PC-3 (cell line): ENCODE measurements at regions not wholly inside any gene's neighbourhood (a gene's known extent, or its start where the extent isn't known, plus 50 kb on each side); places are given as distances from the start of the nearest gene placed in this dataset.

Experiments used
- ATAC-seq: fragments of 200-7000 bp; cut with Tn5 transposase; 2 replicates; pipeline ENCODE4 v1.9.1; 2020; ENCODE audit warnings: mild to moderate bottlenecking, moderate library complexity
- BruUV-seq: library from RNA; stranded (reverse); fragments of 400-500 nt; replicated peaks from 2 replicates; lab custom pipeline; 2021; lab: Mats Ljungman, UMichigan
- CTCF ChIA-PET: fragments of 300-600 bp; sonication (Branson Sonifier 250); formaldehyde crosslinking; loops from one replicate; lab custom pipeline; 2022; ENCODE audit warnings: antibody characterized with exemption; lab: Charles Lee
- POLR2A ChIA-PET: fragments of 300-600 bp; sonication (Branson Sonifier 250); formaldehyde crosslinking; loops from one replicate; lab custom pipeline; 2022; ENCODE audit warnings: antibody characterized with exemption; ENCODE audit not compliant: unreplicated experiment; lab: Charles Lee
- DNase-seq: peaks from one replicate; pipeline ENCODE4 v3.0.0-alpha.2; 2015
- H2AFZ ChIP-seq: fragments of 300-600 bp; sonication (generic); 2 replicates; pipeline ENCODE4 v1.6.0; 2016; ENCODE audit warnings: antibody characterized with exemption, low read length
- H3F3A ChIP-seq: fragments of 300-600 bp; sonication (generic); one replicate; pipeline ENCODE4 v1.6.0; 2017; ENCODE audit warnings: antibody characterized with exemption, low read length, control low read depth, mild to moderate bottlenecking; ENCODE audit not compliant: unreplicated experiment
- H3K27ac ChIP-seq: fragments of 300-600 bp; sonication (generic); 2 replicates; pipeline ENCODE4 v1.5.1; 2016; ENCODE audit warnings: mild to moderate bottlenecking, low read length
- H3K27me3 ChIP-seq: fragments of 300-600 bp; sonication (generic); 2 replicates; pipeline ENCODE4 v1.6.1; 2016; ENCODE audit warnings: low read length, mixed read lengths
- H3K36me3 ChIP-seq: fragments of 300-600 bp; sonication (generic); 2 replicates; pipeline ENCODE4 v1.6.1; 2016; ENCODE audit warnings: low read depth, mixed run types, low read length, mixed read lengths
- H3K4me1 ChIP-seq: fragments of 300-600 bp; sonication (generic); 2 replicates; pipeline ENCODE4 v1.5.1; 2016; ENCODE audit warnings: low read length; ENCODE audit not compliant: insufficient read depth
- H3K4me2 ChIP-seq: fragments of 300-600 bp; sonication (generic); 2 replicates; pipeline ENCODE4 v1.6.0; 2016; ENCODE audit warnings: low read length
- H3K4me3 ChIP-seq: fragments of 300-600 bp; sonication (generic); 2 replicates; pipeline ENCODE4 v1.5.1; 2016; ENCODE audit warnings: mild to moderate bottlenecking, low read length, mixed read lengths
- H3K79me2 ChIP-seq: fragments of 300-600 bp; sonication (generic); 2 replicates; pipeline ENCODE4 v1.6.1; 2017; ENCODE audit warnings: low read length, mixed read lengths
- H3K9ac ChIP-seq: fragments of 300-600 bp; sonication (generic); 2 replicates; pipeline ENCODE4 v1.6.0; 2016; ENCODE audit warnings: mild to moderate bottlenecking, low read length
- H3K9me2 ChIP-seq: fragments of 300-600 bp; sonication (generic); replicated peaks from 2 replicates; pipeline ENCODE4 v1.6.1; 2016; ENCODE audit warnings: mixed run types, low read length, mixed read lengths
- H3K9me3 ChIP-seq: fragments of 300-600 bp; sonication (generic); 2 replicates; pipeline ENCODE4 v1.6.1; 2016; ENCODE audit warnings: low read length, mixed read lengths
- H4K20me1 ChIP-seq: fragments of 300-600 bp; sonication (generic); 2 replicates; pipeline ENCODE4 v1.6.1; 2016; ENCODE audit warnings: low read length, mixed read lengths
- CTCF ChIP-seq: fragments of 300-600 bp; sonication (generic); conservative IDR thresholded peaks from 2 replicates; pipeline ENCODE4 v1.5.1; 2017; ENCODE audit warnings: antibody characterized with exemption, low read depth, mild to moderate bottlenecking, low read length
- EZH2 ChIP-seq: fragments of 300-600 bp; sonication (generic); IDR thresholded peaks from one replicate; pipeline ENCODE4 v1.6.1; 2017; ENCODE audit warnings: antibody characterized with exemption, mild to moderate bottlenecking, low read length; ENCODE audit not compliant: unreplicated experiment
- EZH2phosphoT487 ChIP-seq: fragments of 300-600 bp; sonication (generic); IDR thresholded peaks from 2 replicates; pipeline ENCODE4 v1.6.1; 2018; ENCODE audit warnings: mild to moderate bottlenecking, antibody characterized with exemption, low read length, borderline replicate concordance
- intact Hi-C: fragments of 100-400 bp; cut with micrococcal nuclease; formaldehyde crosslinking; loops from 2 replicates; pipeline ENCODE4 v1.9.0; 2023

- intact Hi-C loops = no loop called here
- Histone ChIP-seq H3K36me3 (no peaks in the 10 kb centered on the region), H3K9me2 (no peaks in the 10 kb centered on the region), H3K79me2 (no peaks in the 10 kb centered on the region), H3K27ac (no peak overlapping the region), H3K9ac (no peak overlapping the region), H3K4me2 (no peak overlapping the region), H3K4me1 (no peaks in the 10 kb centered on the region), H3K27me3 (no peaks in the 10 kb centered on the region; the same call in 1 of the 2 replicates), H2AFZ (no peak overlapping the region), H3K4me3 (no peak overlapping the region), H3K9me3 (no peaks in the 10 kb centered on the region), H4K20me1 (no peaks in the 10 kb centered on the region), H3F3A (no peaks in the 10 kb centered on the region)
- CTCF ChIA-PET = no interaction called here
- no peak for TF ChIP-seq CTCF
- TF ChIP-seq EZH2phosphoT487 = no peak
- no peak for TF ChIP-seq EZH2
- ATAC-seq (no peak), DNase-seq (no peak)
- POLR2A ChIA-PET = no interaction called here
- no TSS peak for BruUV-seq
Measured at GRCh38 chr21:16404776-16405175, 675.0 kb downstream of the USP25 start.

GRCh38 chr21:16406355-16406754 lies 676.6 kb downstream of the USP25 start:
- Histone ChIP-seq H3K79me2 (no peaks in the 10 kb centered on the region), H3K4me3 (no peak overlapping the region), H3K27me3 (no peaks in the 10 kb centered on the region), H3K4me2 (no peak overlapping the region), H2AFZ (no peak overlapping the region), H3K9me3 (no peaks in the 10 kb centered on the region), H3K4me1 (no peaks in the 10 kb centered on the region), H3K27ac (no peak overlapping the region), H3K36me3 (no peaks in the 10 kb centered on the region), H4K20me1 (no peaks in the 10 kb centered on the region), H3K9ac (no peak overlapping the region), H3F3A (no peaks in the 10 kb centered on the region), H3K9me2 (no peaks in the 10 kb centered on the region)
- intact Hi-C loops = no loop called here
- TF ChIP-seq EZH2 = no peak
- no peak for TF ChIP-seq EZH2phosphoT487
- TF ChIP-seq CTCF = no peak
- ATAC-seq = no peak
- ChIA-PET POLR2A (no interaction called here), CTCF (no interaction called here)
- BruUV-seq = no TSS peak
- DNase-seq = no peak

- Histone ChIP-seq H2AFZ (no peak overlapping the region), H3K9ac (no peak overlapping the region), H3K9me3 (no peaks in the 10 kb centered on the region), H4K20me1 (no peaks in the 10 kb centered on the region), H3K4me1 (no peaks in the 10 kb centered on the region), H3K4me2 (no peak overlapping the region), H3K9me2 (no peaks in the 10 kb centered on the region), H3K79me2 (no peaks in the 10 kb centered on the region), H3K27ac (no peak overlapping the region), H3F3A (no peaks in the 10 kb centered on the region), H3K27me3 (no peaks in the 10 kb centered on the region), H3K36me3 (no peaks in the 10 kb centered on the region), H3K4me3 (no peak overlapping the region)
- no TSS peak for BruUV-seq
- DNase-seq = no peak
- ChIA-PET CTCF (no interaction called here), POLR2A (no interaction called here)
- no peak for ATAC-seq
- TF ChIP-seq EZH2phosphoT487 (no peak), CTCF (no peak), EZH2 (no peak)
- intact Hi-C loops = no loop called here
Measured at GRCh38 chr21:16407403-16408240, 677.8 kb downstream of the USP25 start.
